ENCODE measurements at regions not wholly inside any gene's neighbourhood (a gene's known extent, or its start where the extent isn't known, plus 50 kb on each side); places are given as distances from the start of the nearest gene placed in this dataset.

GRCh38 chr7:83306502-83306901 lies 143.8 kb upstream of the PCLO start:
- Mint-ChIP-seq H3K4me1 (ENCODE audit: low read depth) (no peaks in the 10 kb centered on the region), H3K27ac (no peak overlapping the region), H3K27me3 (no peaks in the 10 kb centered on the region), H3K36me3 (ENCODE audit: low read depth) (no peaks in the 10 kb centered on the region), H3K4me3 (no peak overlapping the region), H3K9me3 (peaks cover 5% of the 10 kb centered on the region)
- no peak overlapping the region for H3K4me3 ChIP-seq (ENCODE audit: low read length)
- no peaks in the 10 kb centered on the region for H3K36me3 ChIP-seq (ENCODE audit: insufficient read depth, low read length)
- H3K4me1 ChIP-seq (ENCODE audit: insufficient read depth, low read length) = no peaks in the 10 kb centered on the region
- no peaks in the 10 kb centered on the region for H3K27me3 ChIP-seq (ENCODE audit: control insufficient read depth in 1 of 2, insufficient read depth in 2 of 2, low read length in 2 of 2)
- intact Hi-C loops (cut with DNase I, micrococcal nuclease) = no loop called here
- ChIA-PET POLR2A (no interaction called here), CTCF (no interaction called here)
- H3K27ac ChIP-seq (ENCODE audit: low read depth in 1 of 2, low read length in 2 of 2) = no peak overlapping the region
- DNase-seq = no peak
- peaks cover 0 to 8% of the 10 kb centered on the region in 2 experiments for H3K9me3 ChIP-seq (ENCODE audit: control insufficient read depth in 1 of 2, insufficient read depth in 1 of 2, low read length in 2 of 2)
- ATAC-seq (ENCODE audit: poor library complexity) = no peak
- no peak for TF ChIP-seq CTCF (IDR thresholded peaks at IDR 0.05)

- H3K4me3 ChIP-seq (ENCODE audit: low read length) = no peak overlapping the region
- CTCF ChIA-PET = no interaction called here
- no peak overlapping the region for H3K27ac ChIP-seq (ENCODE audit: low read depth in 1 of 2, low read length in 2 of 2)
- H3K36me3 Mint-ChIP-seq (ENCODE audit: low read depth) = no peaks in the 10 kb centered on the region
- no peaks in the 10 kb centered on the region for H3K27me3 Mint-ChIP-seq
- intact Hi-C loops (cut with DNase I, micrococcal nuclease) = no loop called here
- no peaks in the 10 kb centered on the region for H3K4me1 ChIP-seq (ENCODE audit: insufficient read depth, low read length)
- ATAC-seq (ENCODE audit: poor library complexity) = no peak
- H3K27ac Mint-ChIP-seq = no peak overlapping the region
- POLR2A ChIA-PET = no interaction called here
- H3K4me3 Mint-ChIP-seq = no peak overlapping the region
- no peaks in the 10 kb centered on the region for H3K4me1 Mint-ChIP-seq (ENCODE audit: low read depth)
- no peaks in the 10 kb centered on the region for H3K36me3 ChIP-seq (ENCODE audit: insufficient read depth, low read length)
- no peaks in the 10 kb centered on the region for H3K27me3 ChIP-seq (ENCODE audit: control insufficient read depth in 1 of 2, insufficient read depth in 2 of 2, low read length in 2 of 2)
- TF ChIP-seq CTCF (IDR thresholded peaks at IDR 0.05) = no peak
- H3K9me3 Mint-ChIP-seq = peaks cover 5% of the 10 kb centered on the region
- peaks cover 0 to 8% of the 10 kb centered on the region in 2 experiments for H3K9me3 ChIP-seq (ENCODE audit: control insufficient read depth in 1 of 2, insufficient read depth in 1 of 2, low read length in 2 of 2)
- DNase-seq = no peak
These were observed 142.3 kb upstream of the PCLO start for GRCh38 chr7:83305027-83305426.

- Histone ChIP-seq H3K4me3 (ENCODE audit: low read length) (no peak overlapping the region), H3K27me3 (ENCODE audit: control insufficient read depth in 1 of 2, insufficient read depth in 2 of 2, low read length in 2 of 2) (no peaks in the 10 kb centered on the region), H3K27ac (ENCODE audit: low read depth in 1 of 2, low read length in 2 of 2) (no peak overlapping the region), H3K4me1 (ENCODE audit: insufficient read depth, low read length) (no peaks in the 10 kb centered on the region), H3K9me3 (ENCODE audit: control insufficient read depth in 1 of 2, insufficient read depth in 1 of 2, low read length in 2 of 2) (peaks cover 0 to 8% of the 10 kb centered on the region in 2 experiments), H3K36me3 (ENCODE audit: insufficient read depth, low read length) (no peaks in the 10 kb centered on the region)
- POLR2A ChIA-PET = no interaction called here
- peaks cover 12% of the 10 kb centered on the region for H3K9me3 Mint-ChIP-seq
- ATAC-seq (ENCODE audit: poor library complexity) = no peak
- no peaks in the 10 kb centered on the region for H3K27me3 Mint-ChIP-seq
- TF ChIP-seq CTCF (IDR thresholded peaks at IDR 0.05) = no peak
- no peak for DNase-seq
- no peaks in the 10 kb centered on the region for H3K4me1 Mint-ChIP-seq (ENCODE audit: low read depth)
- CTCF ChIA-PET = no interaction called here
- intact Hi-C loops (cut with DNase I, micrococcal nuclease) = no loop called here
- no peak overlapping the region for H3K27ac Mint-ChIP-seq
- H3K4me3 Mint-ChIP-seq = no peak overlapping the region
- H3K36me3 Mint-ChIP-seq (ENCODE audit: low read depth) = no peaks in the 10 kb centered on the region
These were observed 138.7 kb upstream of the PCLO start for GRCh38 chr7:83301416-83301815.
